GM23338 (cell line): ENCODE measurements at regions not wholly inside any gene's neighbourhood (a gene's known extent, or its start where the extent isn't known, plus 50 kb on each side); places are given as distances from the start of the nearest gene placed in this dataset.

Experiments
- ATAC-seq: fragments of 200-7000 bp; cut with Tn5 transposase; 3 replicates; pipeline ENCODE4 v1.9.1; 2020
- DNase-seq: peaks from one replicate; pipeline ENCODE4 v3.0.0-alpha.2; 2015; ENCODE audit warnings: low spot score
- H2AFZ ChIP-seq: fragments of 200-600 bp; sonication (generic); 2 replicates; pipeline ENCODE4 v1.8.0; 2016; ENCODE audit warnings: antibody characterized with exemption, mild to moderate bottlenecking, moderate library complexity
- H3F3A ChIP-seq: fragments of 200-600 bp; sonication (generic); replicated peaks from 2 replicates; pipeline ENCODE4 v1.8.0; 2017; ENCODE audit warnings: antibody characterized with exemption, mixed run types, low read depth
- H3K27ac ChIP-seq: fragments of 200-600 bp; sonication (generic); 2 replicates; pipeline ENCODE4 v1.6.1; 2016; ENCODE audit warnings: low read depth
- H3K27me3 ChIP-seq: fragments of 200-600 bp; sonication (generic); 2 replicates; pipeline ENCODE4 v1.8.0; 2016; ENCODE audit warnings: mild to moderate bottlenecking, mixed run types, moderate library complexity; ENCODE audit not compliant: insufficient read depth
- H3K36me3 ChIP-seq: fragments of 200-600 bp; sonication (generic); 2 replicates; pipeline ENCODE4 v1.8.0; 2016; ENCODE audit warnings: mild to moderate bottlenecking; ENCODE audit not compliant: insufficient read depth
- H3K4me1 ChIP-seq: fragments of 200-600 bp; sonication (generic); 2 replicates; pipeline ENCODE4 v1.8.0; 2016; ENCODE audit warnings: mild to moderate bottlenecking, moderate library complexity; ENCODE audit not compliant: insufficient read depth
- H3K4me2 ChIP-seq: fragments of 200-600 bp; sonication (generic); 2 replicates; pipeline ENCODE4 v1.7.1; 2017; ENCODE audit warnings: mixed run types
- H3K4me3 ChIP-seq: fragments of 200-600 bp; sonication (generic); 2 replicates; pipeline ENCODE4 v1.6.1; 2016; ENCODE audit warnings: mixed run types
- H3K79me2 ChIP-seq: fragments of 200-600 bp; sonication (generic); replicated peaks from 2 replicates; pipeline ENCODE4 v1.8.0; 2017; ENCODE audit warnings: mild to moderate bottlenecking; ENCODE audit not compliant: insufficient read depth
- H3K9me2 ChIP-seq: fragments of 200-600 bp; sonication (generic); 2 replicates; pipeline ENCODE4 v1.8.0; 2017; ENCODE audit not compliant: insufficient read depth
- H4K20me1 ChIP-seq: fragments of 200-600 bp; sonication (generic); replicated peaks from 2 replicates; pipeline ENCODE4 v1.8.0; 2017; ENCODE audit warnings: mild to moderate bottlenecking; ENCODE audit not compliant: insufficient read depth
- H3K27ac Mint-ChIP-seq: 2 replicates; pipeline ENCODE4 v1.8.0; 2020; ENCODE audit warnings: inconsistent platforms, mild to moderate bottlenecking, moderate library complexity, mixed read lengths
- H3K27me3 Mint-ChIP-seq: 3 replicates; pipeline ENCODE4 v1.8.0; 2022; ENCODE audit warnings: low read depth, mild to moderate bottlenecking, moderate library complexity, mixed read lengths, inconsistent platforms; ENCODE audit not compliant: insufficient read depth, poor library complexity
- H3K36me3 Mint-ChIP-seq: 3 replicates; pipeline ENCODE4 v1.8.0; 2021; ENCODE audit warnings: low read depth, mild to moderate bottlenecking, inconsistent platforms, moderate library complexity, mixed read lengths
- H3K4me1 Mint-ChIP-seq: 3 replicates; pipeline ENCODE4 v1.8.0; 2020; ENCODE audit warnings: mild to moderate bottlenecking, inconsistent platforms, mixed read lengths
- H3K4me3 Mint-ChIP-seq: 3 replicates; pipeline ENCODE4 v1.8.0; 2021; ENCODE audit warnings: moderate library complexity, mild to moderate bottlenecking, inconsistent platforms, mixed read lengths
- H3K9me3 Mint-ChIP-seq: 3 replicates; pipeline ENCODE4 v1.8.0; 2020; ENCODE audit warnings: moderate library complexity, mild to moderate bottlenecking, inconsistent platforms, mixed read lengths
- CREB1 ChIP-seq: fragments of 250-450 bp; sonication (Bioruptor Pico); IDR thresholded peaks from 2 replicates; pipeline ENCODE4 v1.5.0; 2020; ENCODE audit warnings: low read depth, mild to moderate bottlenecking, moderate library complexity
- EZH2 ChIP-seq: fragments of 200-600 bp; sonication (generic); IDR thresholded peaks from one replicate; pipeline ENCODE4 v1.8.0; 2017; ENCODE audit warnings: antibody characterized with exemption, mild to moderate bottlenecking, low read depth; ENCODE audit not compliant: unreplicated experiment
- EZH2phosphoT487 ChIP-seq: fragments of 200-600 bp; sonication (generic); IDR thresholded peaks from one replicate; pipeline ENCODE4 v1.8.1; 2018; ENCODE audit warnings: antibody characterized with exemption; ENCODE audit not compliant: unreplicated experiment
- JUNB ChIP-seq: IDR thresholded peaks from one replicate; pipeline ENCODE4 v1.6.1; 2016; ENCODE audit warnings: antibody characterized with exemption; ENCODE audit not compliant: unreplicated experiment
- NANOG ChIP-seq: IDR thresholded peaks from 2 replicates; pipeline ENCODE4 v1.6.1; 2016; ENCODE audit warnings: antibody characterized with exemption, borderline replicate concordance
- POLR2AphosphoS5 ChIP-seq: IDR thresholded peaks from 2 replicates; pipeline ENCODE4 v1.6.1; 2016; ENCODE audit warnings: antibody characterized with exemption, low read depth
- STAT1 ChIP-seq: IDR thresholded peaks from one replicate; pipeline ENCODE4 v1.6.1; 2016; ENCODE audit warnings: antibody characterized with exemption; ENCODE audit not compliant: unreplicated experiment
- ZNF114 ChIP-seq: fragments of 250-450 bp; sonication (Bioruptor Pico); IDR thresholded peaks from 2 replicates; pipeline ENCODE4 v1.5.0; 2020; ENCODE audit warnings: mild to moderate bottlenecking, moderate library complexity
- ZNF331 ChIP-seq: fragments of 250-450 bp; sonication (Bioruptor Pico); IDR thresholded peaks from 2 replicates; pipeline ENCODE4 v1.5.0; 2020; ENCODE audit warnings: low read depth, mild to moderate bottlenecking, moderate library complexity
- TF ChIP-seq, protein P1 (sequence below), 2 experiments: fragments of 200-600 bp in 1 of 2; sonication (generic) in 1 of 2; conservative IDR thresholded peaks; 2 replicates each; pipeline versions ENCODE4 v1.5.1 to v1.6.1; 2016 to 2017; ENCODE audit warnings: antibody characterized with exemption in 2 of 2, low read depth in 2 of 2, mild to moderate bottlenecking in 2 of 2, moderate library complexity in 1 of 2
- TF ChIP-seq, protein P2 (sequence below): fragments of 250-450 bp; sonication (Bioruptor Pico); IDR thresholded peaks from 2 replicates; pipeline ENCODE4 v1.5.0; 2020; ENCODE audit warnings: mild to moderate bottlenecking, moderate library complexity
- TF ChIP-seq, protein P3 (sequence below): IDR thresholded peaks from one replicate; pipeline ENCODE4 v1.6.1; 2018; ENCODE audit warnings: antibody characterized with exemption; ENCODE audit not compliant: unreplicated experiment
- TF ChIP-seq, protein P4 (sequence below): IDR thresholded peaks from 2 replicates; pipeline ENCODE4 v1.6.1; 2016; ENCODE audit warnings: antibody characterized with exemption

DNA sequence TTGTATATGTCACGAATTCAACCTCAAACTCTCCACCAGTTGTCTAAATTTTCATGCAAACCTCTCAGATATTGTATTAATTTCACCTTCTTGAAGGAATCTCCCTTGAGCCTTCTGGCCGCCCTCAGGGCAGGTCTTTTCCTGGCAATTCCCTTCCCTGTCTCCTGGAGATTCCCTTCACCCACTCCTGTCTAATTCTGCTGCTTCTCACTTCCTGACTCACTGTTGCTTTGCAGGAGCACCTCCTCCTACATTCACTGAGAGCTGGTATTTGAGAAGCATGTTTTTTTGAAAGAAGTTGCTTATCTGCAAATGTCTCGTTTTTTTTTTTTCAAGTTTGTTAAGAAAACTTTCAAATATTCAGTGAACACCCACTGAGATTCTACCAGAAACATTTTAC, 79.9 kb upstream of the OTOS start:
- no peak for DNase-seq
- Histone ChIP-seq H3K36me3 (no peaks in the 10 kb centered on the region), H3K4me3 (no peak overlapping the region), H3K9me2 (no peaks in the 10 kb centered on the region), H3F3A (no peaks in the 10 kb centered on the region), H3K27me3 (no peaks in the 10 kb centered on the region), H3K4me2 (no peak overlapping the region), H2AFZ (no peak overlapping the region), H3K27ac (no peak overlapping the region), H3K79me2 (no peaks in the 10 kb centered on the region), H4K20me1 (no peaks in the 10 kb centered on the region), H3K4me1 (no peaks in the 10 kb centered on the region)
- Mint-ChIP-seq H3K4me3 (no peak overlapping the region), H3K36me3 (no peaks in the 10 kb centered on the region), H3K9me3 (peaks cover under 1% of the 10 kb centered on the region; the same call in 2 of the 3 replicates), H3K27ac (no peak overlapping the region), H3K27me3 (peaks cover 3% of the 10 kb centered on the region), H3K4me1 (peaks cover 3% of the 10 kb centered on the region; the same call in 1 of the 3 replicates)
- ATAC-seq: no peak
- no peak for TF ChIP-seq ZNF114 (CRISPR knock-in tag)
- TF ChIP-seq, protein P1, sequence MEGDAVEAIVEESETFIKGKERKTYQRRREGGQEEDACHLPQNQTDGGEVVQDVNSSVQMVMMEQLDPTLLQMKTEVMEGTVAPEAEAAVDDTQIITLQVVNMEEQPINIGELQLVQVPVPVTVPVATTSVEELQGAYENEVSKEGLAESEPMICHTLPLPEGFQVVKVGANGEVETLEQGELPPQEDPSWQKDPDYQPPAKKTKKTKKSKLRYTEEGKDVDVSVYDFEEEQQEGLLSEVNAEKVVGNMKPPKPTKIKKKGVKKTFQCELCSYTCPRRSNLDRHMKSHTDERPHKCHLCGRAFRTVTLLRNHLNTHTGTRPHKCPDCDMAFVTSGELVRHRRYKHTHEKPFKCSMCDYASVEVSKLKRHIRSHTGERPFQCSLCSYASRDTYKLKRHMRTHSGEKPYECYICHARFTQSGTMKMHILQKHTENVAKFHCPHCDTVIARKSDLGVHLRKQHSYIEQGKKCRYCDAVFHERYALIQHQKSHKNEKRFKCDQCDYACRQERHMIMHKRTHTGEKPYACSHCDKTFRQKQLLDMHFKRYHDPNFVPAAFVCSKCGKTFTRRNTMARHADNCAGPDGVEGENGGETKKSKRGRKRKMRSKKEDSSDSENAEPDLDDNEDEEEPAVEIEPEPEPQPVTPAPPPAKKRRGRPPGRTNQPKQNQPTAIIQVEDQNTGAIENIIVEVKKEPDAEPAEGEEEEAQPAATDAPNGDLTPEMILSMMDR (conservative IDR thresholded peaks at IDR 0.05; ENCODE audit: low read depth in 2 of 2): no peak
- no peak for TF ChIP-seq NANOG
- TF ChIP-seq CREB1 (CRISPR knock-in tag): no peak
- TF ChIP-seq JUNB: no peak
- TF ChIP-seq EZH2: no peak
- TF ChIP-seq POLR2AphosphoS5: no peak
- TF ChIP-seq, protein P2, sequence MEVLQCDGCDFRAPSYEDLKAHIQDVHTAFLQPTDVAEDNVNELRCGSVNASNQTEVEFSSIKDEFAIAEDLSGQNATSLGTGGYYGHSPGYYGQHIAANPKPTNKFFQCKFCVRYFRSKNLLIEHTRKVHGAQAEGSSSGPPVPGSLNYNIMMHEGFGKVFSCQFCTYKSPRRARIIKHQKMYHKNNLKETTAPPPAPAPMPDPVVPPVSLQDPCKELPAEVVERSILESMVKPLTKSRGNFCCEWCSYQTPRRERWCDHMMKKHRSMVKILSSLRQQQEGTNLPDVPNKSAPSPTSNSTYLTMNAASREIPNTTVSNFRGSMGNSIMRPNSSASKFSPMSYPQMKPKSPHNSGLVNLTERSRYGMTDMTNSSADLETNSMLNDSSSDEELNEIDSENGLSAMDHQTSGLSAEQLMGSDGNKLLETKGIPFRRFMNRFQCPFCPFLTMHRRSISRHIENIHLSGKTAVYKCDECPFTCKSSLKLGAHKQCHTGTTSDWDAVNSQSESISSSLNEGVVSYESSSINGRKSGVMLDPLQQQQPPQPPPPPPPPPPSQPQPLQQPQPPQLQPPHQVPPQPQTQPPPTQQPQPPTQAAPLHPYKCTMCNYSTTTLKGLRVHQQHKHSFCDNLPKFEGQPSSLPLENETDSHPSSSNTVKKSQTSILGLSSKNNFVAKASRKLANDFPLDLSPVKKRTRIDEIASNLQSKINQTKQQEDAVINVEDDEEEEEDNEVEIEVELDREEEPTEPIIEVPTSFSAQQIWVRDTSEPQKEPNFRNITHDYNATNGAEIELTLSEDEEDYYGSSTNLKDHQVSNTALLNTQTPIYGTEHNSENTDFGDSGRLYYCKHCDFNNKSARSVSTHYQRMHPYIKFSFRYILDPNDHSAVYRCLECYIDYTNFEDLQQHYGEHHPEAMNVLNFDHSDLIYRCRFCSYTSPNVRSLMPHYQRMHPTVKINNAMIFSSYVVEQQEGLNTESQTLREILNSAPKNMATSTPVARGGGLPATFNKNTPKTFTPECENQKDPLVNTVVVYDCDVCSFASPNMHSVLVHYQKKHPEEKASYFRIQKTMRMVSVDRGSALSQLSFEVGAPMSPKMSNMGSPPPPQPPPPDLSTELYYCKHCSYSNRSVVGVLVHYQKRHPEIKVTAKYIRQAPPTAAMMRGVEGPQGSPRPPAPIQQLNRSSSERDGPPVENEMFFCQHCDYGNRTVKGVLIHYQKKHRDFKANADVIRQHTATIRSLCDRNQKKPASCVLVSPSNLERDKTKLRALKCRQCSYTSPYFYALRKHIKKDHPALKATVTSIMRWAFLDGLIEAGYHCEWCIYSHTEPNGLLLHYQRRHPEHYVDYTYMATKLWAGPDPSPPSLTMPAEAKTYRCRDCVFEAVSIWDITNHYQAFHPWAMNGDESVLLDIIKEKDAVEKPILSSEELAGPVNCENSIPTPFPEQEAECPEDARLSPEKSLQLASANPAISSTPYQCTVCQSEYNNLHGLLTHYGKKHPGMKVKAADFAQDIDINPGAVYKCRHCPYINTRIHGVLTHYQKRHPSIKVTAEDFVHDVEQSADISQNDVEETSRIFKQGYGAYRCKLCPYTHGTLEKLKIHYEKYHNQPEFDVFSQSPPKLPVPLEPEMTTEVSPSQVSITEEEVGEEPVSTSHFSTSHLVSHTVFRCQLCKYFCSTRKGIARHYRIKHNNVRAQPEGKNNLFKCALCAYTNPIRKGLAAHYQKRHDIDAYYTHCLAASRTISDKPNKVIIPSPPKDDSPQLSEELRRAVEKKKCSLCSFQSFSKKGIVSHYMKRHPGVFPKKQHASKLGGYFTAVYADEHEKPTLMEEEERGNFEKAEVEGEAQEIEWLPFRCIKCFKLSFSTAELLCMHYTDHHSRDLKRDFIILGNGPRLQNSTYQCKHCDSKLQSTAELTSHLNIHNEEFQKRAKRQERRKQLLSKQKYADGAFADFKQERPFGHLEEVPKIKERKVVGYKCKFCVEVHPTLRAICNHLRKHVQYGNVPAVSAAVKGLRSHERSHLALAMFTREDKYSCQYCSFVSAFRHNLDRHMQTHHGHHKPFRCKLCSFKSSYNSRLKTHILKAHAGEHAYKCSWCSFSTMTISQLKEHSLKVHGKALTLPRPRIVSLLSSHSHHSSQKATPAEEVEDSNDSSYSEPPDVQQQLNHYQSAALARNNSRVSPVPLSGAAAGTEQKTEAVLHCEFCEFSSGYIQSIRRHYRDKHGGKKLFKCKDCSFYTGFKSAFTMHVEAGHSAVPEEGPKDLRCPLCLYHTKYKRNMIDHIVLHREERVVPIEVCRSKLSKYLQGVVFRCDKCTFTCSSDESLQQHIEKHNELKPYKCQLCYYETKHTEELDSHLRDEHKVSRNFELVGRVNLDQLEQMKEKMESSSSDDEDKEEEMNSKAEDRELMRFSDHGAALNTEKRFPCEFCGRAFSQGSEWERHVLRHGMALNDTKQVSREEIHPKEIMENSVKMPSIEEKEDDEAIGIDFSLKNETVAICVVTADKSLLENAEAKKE (CRISPR knock-in tag): no peak
- TF ChIP-seq ZNF331 (CRISPR knock-in tag): no peak
- no peak for TF ChIP-seq EZH2phosphoT487
- no peak for TF ChIP-seq STAT1
- TF ChIP-seq, protein P3, sequence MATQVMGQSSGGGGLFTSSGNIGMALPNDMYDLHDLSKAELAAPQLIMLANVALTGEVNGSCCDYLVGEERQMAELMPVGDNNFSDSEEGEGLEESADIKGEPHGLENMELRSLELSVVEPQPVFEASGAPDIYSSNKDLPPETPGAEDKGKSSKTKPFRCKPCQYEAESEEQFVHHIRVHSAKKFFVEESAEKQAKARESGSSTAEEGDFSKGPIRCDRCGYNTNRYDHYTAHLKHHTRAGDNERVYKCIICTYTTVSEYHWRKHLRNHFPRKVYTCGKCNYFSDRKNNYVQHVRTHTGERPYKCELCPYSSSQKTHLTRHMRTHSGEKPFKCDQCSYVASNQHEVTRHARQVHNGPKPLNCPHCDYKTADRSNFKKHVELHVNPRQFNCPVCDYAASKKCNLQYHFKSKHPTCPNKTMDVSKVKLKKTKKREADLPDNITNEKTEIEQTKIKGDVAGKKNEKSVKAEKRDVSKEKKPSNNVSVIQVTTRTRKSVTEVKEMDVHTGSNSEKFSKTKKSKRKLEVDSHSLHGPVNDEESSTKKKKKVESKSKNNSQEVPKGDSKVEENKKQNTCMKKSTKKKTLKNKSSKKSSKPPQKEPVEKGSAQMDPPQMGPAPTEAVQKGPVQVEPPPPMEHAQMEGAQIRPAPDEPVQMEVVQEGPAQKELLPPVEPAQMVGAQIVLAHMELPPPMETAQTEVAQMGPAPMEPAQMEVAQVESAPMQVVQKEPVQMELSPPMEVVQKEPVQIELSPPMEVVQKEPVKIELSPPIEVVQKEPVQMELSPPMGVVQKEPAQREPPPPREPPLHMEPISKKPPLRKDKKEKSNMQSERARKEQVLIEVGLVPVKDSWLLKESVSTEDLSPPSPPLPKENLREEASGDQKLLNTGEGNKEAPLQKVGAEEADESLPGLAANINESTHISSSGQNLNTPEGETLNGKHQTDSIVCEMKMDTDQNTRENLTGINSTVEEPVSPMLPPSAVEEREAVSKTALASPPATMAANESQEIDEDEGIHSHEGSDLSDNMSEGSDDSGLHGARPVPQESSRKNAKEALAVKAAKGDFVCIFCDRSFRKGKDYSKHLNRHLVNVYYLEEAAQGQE: no peak
- TF ChIP-seq, protein P4, sequence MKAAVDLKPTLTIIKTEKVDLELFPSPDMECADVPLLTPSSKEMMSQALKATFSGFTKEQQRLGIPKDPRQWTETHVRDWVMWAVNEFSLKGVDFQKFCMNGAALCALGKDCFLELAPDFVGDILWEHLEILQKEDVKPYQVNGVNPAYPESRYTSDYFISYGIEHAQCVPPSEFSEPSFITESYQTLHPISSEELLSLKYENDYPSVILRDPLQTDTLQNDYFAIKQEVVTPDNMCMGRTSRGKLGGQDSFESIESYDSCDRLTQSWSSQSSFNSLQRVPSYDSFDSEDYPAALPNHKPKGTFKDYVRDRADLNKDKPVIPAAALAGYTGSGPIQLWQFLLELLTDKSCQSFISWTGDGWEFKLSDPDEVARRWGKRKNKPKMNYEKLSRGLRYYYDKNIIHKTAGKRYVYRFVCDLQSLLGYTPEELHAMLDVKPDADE: no peak
